ENCODE measurements at regions not wholly inside any gene's neighbourhood (a gene's known extent, or its start where the extent isn't known, plus 50 kb on each side); places are given as distances from the start of the nearest gene placed in this dataset.

DNA sequence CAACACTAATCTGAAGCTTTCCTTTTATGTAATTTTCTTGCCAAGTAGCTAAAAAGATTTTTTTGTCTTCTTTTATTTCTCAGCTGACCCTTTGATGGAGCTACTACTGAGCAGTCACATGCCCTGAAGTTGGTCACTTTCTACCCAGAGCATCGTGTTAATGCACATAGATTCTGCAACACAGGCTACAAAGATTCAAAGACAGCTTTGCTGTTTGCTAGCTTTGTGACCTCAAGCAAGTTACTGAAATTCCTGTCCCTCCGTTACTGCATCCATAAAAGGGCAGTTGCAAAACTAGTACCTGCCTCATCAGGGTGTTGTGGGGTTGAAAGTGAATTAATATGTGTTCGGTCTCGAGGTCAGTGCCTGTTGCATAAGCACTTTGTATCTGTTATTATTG is 179.9 kb downstream of the GAS1 start:
- DNase-seq (ENCODE audit: extremely low spot score, insufficient read length, low read depth) (no peak), FAIRE-seq (no peak)

DNA sequence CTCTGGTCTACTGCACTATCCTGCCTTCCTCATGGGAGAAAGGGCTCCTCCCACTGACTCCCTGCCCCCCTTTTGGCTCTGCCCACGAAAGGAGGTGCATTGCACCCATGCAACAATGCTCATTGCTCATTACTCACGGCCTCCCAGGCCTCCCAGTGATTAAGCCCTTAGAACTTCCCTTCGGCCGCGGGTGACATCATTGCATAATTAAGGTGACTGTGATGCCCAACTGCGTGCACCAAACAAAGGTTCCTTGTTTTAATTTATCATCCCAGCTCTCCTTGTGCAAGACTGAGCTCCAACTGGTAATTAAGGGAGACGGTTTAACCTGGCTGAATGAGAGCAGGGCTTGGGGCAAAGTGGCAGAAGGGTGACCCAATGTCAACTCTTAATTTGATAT is 180.4 kb downstream of the GAS1 start:
- FAIRE-seq = no peak
- DNase-seq (ENCODE audit: extremely low spot score, insufficient read length, low read depth) = no peak

- FAIRE-seq (no peak), DNase-seq (ENCODE audit: extremely low spot score, insufficient read length, low read depth) (no peak)
These were observed 180.8 kb downstream of the GAS1 start for GRCh38 chr9:86766511-86766910.

GRCh38 chr9:86765746-86766430 is 181.4 kb downstream of the GAS1 start:
- DNase-seq (ENCODE audit: extremely low spot score, insufficient read length, low read depth) = no peak
- no peak for FAIRE-seq

DNA sequence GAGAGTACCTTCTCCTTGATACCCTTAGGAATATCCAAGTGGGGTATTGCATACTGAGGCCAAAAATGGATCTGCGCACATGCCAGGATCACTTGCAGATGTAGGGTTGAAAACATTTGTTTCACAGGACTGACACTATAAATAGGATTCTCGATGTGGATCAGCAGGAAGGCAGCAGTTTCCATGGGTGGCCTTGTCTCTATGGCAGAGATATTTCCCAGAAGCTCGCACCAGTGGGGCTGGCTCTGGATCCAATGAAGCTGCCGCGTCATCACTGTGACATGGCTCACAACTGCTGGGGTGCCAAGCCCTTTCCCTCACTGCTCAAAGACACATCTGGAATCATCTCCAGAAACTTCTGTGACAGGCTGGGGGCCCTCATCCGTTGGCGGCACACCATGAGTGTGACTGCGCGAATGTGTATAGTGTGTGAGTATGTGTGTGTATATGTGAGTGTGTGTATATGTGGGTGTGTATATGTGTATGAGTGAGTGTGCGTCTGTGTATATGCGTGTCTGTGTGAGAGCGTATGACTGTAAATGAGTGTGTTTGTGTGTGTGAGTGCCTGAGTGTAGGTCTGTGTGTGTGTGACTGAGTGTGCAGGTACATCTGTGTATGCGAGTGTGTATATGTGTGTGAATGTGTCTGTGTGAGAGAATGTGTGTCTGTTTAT is 182.5 kb downstream of the GAS1 start:
- no peak for FAIRE-seq
- no peak for DNase-seq (ENCODE audit: extremely low spot score, insufficient read length, low read depth)

DNA sequence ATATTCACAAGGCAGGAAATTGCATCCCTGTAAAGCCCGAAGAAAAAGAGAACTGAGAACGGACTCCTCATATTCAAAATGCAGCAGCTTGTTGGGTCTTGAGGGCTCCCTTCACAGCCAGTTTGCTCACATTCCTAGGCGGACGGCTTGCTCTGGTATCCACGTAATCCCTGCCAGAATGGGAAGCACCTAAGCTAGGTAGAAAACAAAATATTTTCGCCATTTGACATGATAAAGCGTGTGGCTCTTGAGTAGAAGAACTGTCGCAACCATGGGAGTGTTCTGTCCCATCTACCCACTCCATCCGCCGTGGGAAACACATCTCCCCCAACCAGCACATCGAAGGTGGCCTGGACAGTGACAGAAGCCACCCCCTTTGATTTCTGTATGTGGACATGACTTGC is 183.1 kb downstream of the GAS1 start:
- DNase-seq (ENCODE audit: extremely low spot score, insufficient read length, low read depth) = no peak
- FAIRE-seq = no peak

GRCh38 chr9:86763791-86764190 is 183.5 kb downstream of the GAS1 start:
- DNase-seq (ENCODE audit: extremely low spot score, insufficient read length, low read depth) (no peak), FAIRE-seq (no peak)

GRCh38 chr9:86757382-86757720 is 190.0 kb downstream of the GAS1 start:
- DNase-seq (ENCODE audit: extremely low spot score, insufficient read length, low read depth) = no peak
- no peak for FAIRE-seq

DNA sequence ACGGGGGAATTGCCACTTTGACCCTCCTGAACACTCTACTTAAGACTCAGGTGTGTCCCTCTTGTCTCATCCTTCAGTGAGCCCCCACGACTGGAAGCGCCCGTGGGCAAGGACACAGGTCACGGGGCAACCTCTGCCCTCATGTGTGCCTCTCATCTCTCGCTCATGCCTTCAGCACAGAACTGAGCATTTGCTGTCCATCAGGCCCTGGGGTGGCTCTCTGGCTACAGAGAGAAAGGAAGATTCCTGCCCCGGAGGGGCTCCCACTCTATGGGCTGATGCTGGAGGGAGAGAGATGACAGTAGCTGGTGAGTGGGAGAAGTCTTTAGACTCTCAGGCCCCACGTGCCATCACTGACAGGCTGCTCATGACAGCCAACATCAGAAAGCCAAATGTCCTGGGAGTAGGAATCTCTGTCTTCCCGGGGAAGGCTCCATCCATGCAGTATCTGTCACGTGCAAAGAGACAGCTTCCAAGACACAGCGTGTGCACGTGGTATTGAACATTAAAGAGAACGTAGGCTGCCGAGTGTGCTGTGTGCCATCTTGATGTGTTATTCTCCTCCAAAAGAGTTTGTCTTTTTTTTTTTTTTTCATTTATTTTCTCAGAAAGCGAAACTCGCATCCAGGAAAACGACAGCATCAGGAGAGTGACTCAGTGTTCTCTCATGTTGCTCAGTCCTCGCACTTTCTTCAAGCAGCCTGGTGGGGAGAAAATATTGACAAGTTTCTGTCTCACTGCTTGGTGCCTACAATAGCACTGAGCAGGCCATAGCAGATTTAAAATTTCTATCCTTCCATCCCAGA is 190.5 kb downstream of the GAS1 start:
- FAIRE-seq = no peak
- DNase-seq (ENCODE audit: extremely low spot score, insufficient read length, low read depth) = no peak

DNA sequence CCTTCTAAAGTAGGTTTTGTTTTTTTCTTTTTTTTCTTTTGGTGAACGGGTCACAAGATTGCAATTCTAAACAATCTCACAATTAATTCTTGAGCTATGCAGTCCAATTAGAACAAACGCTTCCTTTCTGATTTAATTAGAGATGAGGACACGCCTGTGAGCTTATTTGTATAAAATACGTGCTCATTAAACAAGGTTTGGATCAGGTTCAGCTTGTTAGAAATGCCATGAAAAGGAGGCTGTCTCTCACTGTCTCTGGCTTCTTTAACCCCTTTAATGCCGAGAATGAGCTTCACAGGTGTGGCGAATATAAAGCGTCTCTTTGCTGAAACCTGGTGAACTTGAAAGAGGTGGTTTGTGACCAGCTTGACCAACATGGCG is 191.8 kb downstream of the GAS1 start:
- FAIRE-seq = no peak
- no peak for DNase-seq (ENCODE audit: extremely low spot score, insufficient read length, low read depth)

- no peak for DNase-seq (ENCODE audit: extremely low spot score, insufficient read length, low read depth)
- no peak for FAIRE-seq
These were observed 192.4 kb downstream of the GAS1 start for GRCh38 chr9:86754581-86755560.

GRCh38 chr9:86753836-86754235 is 193.5 kb downstream of the GAS1 start:
- no peak for DNase-seq (ENCODE audit: extremely low spot score, insufficient read length, low read depth)

DNA sequence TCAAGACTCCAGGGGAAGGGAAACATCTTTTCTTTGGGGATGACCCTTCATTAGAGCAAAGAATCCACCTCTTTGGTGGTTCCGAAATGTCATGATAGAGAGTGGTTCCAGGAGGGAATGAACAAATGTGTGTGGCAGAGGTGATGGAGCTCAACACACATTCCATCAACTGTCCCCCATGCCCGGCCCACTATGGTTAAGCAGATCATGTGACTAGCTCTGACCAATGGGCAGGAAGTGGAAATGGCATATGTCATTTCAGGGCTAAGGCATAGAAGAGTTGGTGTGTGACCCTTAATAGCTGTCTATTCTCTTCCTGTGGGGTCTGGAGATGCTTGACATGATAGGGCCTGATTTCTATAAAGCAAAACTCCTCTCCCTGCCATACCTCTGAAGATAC is 194.6 kb downstream of the GAS1 start:
- FAIRE-seq (no peak), DNase-seq (ENCODE audit: extremely low spot score, insufficient read length, low read depth) (no peak)

More at GRCh38 chr9:86753836-86754235, 193.5 kb downstream of the GAS1 start:
- no peak for FAIRE-seq

DNA sequence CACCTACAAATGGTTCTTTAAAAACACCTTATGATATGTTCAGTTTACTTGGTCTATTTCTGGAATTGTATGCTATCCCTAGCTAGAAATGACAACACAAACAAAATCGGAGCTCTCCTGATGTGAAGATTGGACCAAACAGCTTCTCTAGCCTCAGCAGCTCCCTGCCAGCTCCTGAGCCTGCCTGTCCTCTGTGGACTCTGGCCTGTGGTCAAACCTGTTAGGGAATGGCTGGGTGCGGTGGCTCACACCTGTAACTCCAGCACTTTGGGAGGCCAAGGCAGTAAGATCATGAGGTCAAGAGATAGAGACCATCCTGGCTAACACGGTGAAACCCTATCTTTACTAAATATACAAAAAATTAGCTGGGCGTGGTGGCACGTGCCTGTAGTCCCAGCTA is 195.3 kb downstream of the GAS1 start:
- DNase-seq (ENCODE audit: extremely low spot score, insufficient read length, low read depth) (no peak), FAIRE-seq (no peak)

DNA sequence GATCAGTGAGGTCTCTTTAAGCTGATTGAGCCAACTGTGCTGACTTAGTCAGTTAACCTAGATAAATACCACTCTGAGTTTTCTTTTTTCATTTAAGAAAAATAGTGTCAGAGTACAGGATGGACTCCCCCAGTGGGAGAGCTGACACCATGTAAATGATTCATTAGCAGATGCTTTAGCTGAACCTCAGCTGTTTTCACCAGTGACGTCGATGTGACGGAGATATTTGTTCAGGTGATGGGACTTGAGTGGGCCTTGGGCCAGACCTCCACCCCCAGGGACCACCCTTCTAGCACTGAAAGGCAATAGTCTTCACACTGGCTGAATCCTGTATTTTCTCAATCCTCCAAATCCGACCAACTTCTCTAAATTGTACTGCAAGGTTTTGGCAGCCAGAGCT is 196.1 kb downstream of the GAS1 start:
- no peak for FAIRE-seq

GRCh38 chr9:86749894-86750255 is 197.4 kb downstream of the GAS1 start:
- DNase-seq (ENCODE audit: extremely low spot score, insufficient read length, low read depth) (no peak), FAIRE-seq (no peak)

More for the DNA sequence above, 196.1 kb downstream of the GAS1 start:
- no peak for DNase-seq (ENCODE audit: extremely low spot score, insufficient read length, low read depth)

DNA sequence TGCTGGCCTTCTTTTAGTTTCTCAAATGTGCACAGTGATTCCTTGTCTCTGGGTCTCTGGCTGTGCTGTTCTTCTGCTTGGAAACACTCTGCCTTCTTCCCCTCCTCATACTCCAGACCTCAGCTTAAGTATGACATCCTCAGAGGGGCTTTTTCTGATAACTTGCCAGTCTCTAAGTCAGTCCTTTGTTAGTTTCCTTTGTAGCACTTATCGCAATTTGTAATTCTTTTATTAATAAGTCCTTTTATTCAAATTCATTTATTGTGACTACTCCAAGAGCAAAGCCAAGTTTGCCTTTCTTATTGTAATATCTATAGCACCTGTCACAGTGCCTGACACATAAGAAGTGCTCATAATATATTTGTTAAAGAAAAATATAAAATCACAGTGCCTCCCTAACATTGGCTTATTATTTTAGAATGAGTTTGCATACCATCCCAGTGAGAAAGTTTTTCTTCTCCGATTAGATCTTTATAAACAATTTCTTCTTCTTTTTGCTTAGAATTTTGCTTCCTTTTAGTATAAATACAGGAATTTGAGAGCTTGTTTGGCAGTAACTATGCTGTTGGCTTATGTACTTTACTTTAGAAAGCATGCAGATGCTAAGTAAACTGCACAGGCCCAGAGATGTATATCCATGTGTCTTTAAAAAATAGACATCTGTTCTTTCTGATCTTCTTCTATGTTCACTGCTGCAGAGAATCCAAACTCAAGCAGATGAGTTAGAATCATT is 198.0 kb downstream of the GAS1 start:
- DNase-seq (ENCODE audit: extremely low spot score, insufficient read length, low read depth) (no peak), FAIRE-seq (no peak)

GRCh38 chr9:86747711-86748110 is 199.6 kb downstream of the GAS1 start:
- FAIRE-seq (no peak), DNase-seq (ENCODE audit: extremely low spot score, insufficient read length, low read depth) (no peak)

Measured in GM18507 (cell line).